GM21619 (cell line): ENCODE measurements at regions not wholly inside any gene's neighbourhood (a gene's known extent, or its start where the extent isn't known, plus 50 kb on each side); places are given as distances from the start of the nearest gene placed in this dataset.
"Not testable (repeated sequence)": the region's sequence is repeated elsewhere in the genome, so short reads cannot be mapped to it uniquely, and the experiment has no call there.

Experiments used
- ATAC-seq: cut with Tn5 transposase; IDR thresholded peaks from one replicate; pipeline ENCODE4 v1.9.1; 2021; ENCODE audit not compliant: unreplicated experiment

DNA sequence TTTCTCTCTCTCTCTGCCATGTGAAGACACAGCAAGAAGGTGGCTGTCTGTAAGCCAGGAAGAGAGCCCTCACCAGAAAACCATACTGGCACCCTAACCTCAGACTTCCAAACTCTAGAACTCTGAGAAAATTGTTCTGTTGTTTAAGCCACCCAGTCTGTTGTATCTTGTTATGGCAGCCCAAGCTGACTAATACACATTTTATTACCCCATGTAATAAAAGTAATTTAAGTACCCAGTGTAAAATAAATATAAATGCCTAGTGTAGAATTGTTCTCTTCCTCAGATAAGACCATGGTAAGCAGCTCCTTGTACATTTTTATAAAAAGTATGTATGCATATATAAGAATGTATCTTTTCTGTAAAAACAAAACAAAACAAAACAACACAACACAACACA is 119.7 kb downstream of the DTL start:
- ATAC-seq, result no peak

- no peak for ATAC-seq
These were observed 121.7 kb downstream of the DTL start for GRCh38 chr1:212157252-212157651.

DNA sequence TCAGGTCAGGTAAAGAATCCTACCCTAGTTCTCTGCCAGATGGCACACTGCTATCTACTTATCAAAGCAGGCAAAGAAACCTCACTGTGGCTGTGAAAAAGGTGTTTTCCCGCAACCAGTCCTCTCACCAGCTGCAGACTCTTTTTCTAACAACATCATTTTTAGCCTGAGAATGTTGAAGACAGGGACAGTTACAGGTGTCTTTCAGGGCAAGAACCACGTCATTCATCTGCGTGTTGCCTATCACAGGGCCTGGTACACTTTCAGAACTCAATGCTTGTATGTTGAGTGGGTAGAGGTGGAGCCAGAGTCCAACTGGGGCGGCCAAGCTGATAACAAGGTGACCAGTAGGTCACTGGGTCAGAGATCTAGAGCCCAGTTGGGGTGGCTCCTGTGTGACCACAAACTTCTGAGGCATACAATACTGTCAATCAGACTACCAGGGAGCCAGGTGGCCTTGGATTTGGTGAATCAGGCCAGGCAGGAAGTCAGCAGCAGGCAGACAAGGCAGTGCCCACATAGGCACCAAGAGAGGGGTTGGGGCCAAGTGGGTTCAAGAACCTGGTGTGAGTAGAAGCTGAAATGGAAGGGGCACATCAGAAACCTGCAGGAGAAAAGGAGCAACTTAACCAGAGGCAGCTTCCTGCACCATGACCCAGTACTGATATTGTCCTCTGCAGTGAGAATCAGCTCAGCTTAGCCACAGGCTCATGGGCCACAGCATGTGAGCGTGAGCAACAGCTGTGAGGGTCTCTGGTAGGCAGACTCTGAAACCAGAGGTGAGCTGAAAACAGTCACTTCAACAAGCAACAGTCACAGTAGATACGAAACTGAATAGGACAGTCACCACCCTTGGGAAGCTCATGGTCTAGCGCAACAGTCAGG is 123.6 kb downstream of the DTL start:
- ATAC-seq, result peak; percentile 40

DNA sequence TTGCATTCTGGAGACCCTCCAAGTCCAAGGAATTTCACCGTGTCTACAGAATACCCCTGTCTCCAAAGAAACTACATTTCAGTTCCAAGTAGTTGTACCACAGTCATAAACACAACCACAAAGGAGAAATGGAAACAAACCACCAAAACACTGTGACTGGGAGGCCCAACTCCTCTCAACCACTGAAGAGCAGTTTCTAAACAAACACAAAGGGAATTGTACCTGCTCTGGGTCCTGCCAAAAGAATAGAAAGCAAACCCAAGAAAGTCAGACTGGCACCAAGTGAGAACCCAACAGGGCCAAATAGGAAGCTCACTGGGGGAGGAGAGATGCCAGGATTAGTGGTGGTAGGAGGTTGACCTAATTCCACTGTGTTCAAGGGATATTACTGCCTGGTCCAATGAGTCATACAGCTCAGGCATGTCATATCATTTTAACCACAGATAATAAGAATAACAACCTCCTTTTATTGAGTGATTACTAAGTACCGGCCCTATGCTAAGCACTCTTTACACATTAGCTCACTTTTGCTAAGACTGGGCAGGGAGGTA is 123.9 kb upstream of the PPP2R5A start:
- ATAC-seq, result no peak

DNA sequence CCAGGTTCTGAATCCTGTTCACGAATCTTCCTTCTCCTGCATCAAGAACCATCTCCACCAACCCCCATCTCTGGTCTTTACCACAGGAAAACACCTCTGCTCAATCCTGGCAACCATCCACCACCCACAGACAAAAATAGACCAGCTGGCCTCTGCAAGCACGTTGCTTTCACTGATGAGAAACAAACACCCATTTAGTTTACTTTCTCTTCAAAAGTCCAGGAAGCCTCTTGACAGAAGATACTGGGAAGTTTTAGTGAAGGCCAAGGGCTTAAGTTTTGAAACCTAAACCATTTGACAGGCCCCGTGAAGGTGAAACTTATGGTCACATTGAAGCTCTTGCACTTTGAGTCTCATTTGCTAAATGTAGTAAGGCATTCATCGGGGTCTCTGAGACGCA is 122.6 kb upstream of the PPP2R5A start:
- peak; percentile 56 for ATAC-seq

DNA sequence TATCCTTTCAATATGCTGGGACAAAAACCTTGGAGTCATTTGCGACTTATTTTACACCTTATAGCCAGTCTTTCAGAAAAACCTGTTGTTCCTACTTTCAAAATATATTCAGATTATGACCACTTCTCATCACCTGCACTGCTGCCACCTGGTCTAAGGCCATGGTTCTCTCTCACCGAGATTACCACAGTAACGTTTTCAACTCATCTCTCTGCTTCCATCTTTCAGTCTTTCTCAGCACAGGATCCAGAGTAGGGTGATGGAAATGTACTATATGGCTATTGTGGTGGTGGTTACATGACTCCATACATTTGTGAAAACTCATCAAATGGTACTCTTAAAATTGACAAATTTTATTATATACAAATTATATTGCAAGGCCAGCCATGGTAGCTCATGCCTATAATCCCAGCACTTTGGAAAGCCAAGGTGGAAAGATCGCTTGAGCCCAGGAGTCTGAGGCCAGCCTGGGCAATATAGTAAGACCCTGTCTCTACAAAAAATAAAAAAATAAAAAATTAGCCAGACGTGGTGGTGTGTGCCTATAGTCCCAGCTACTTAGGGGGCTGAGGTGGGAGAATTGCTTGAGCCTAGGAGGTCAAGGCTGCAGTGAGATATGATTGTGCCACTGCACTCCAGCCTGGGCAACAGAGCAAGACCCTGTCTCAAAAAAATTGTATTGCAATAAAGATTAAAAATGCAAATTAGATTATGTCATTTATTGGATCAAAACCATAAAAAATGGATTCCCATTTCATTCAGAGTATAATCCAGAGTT is 120.9 kb upstream of the PPP2R5A start:
- ATAC-seq, result no peak

DNA sequence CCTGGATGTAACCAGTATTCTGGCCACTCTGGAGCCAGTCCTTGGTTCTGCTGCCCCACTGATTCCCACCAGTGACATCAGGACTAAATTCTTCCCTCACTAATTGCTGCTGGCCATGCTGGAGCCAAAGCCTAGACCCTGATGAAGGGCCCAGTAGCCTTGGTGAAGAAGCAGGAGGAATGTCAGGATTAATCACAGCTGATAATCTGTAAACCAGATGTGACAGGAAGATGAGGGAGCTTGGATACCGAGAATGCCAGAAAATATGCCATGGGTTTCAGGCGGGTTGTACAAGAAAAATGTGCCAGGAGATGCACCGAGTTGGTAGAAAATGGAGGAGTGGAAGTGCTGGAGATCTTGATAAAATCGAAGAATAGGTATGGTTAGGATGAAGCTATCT is 119.0 kb upstream of the PPP2R5A start:
- ATAC-seq, result no peak

DNA sequence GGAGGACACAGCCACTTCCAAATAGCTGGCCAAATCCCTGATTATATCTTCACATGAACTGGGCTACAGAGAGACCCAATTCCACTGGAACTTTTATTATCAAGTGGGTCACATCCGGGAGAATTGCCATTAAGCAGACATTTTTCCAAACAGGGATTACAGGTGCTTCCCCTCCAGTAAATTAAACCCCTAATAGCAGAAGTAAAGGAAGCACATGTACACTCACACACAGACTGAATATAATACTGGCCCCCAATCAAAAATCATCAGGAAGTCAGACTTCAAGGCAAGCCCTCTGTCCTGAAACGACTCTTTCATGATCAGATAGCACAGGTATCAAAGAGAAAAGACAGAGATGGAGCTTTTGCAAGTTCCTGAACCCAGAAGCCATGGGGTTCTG is 118.6 kb upstream of the PPP2R5A start:
- no peak for ATAC-seq

GRCh38 chr1:212167098-212167497 is 118.1 kb upstream of the PPP2R5A start:
- no peak for ATAC-seq

GRCh38 chr1:212173567-212173966 is 111.6 kb upstream of the PPP2R5A start:
- ATAC-seq, result no peak

- not testable (repeated sequence) for ATAC-seq
These were observed 110.9 kb upstream of the PPP2R5A start for GRCh38 chr1:212174295-212174694.

GRCh38 chr1:212177542-212177941 is 107.7 kb upstream of the PPP2R5A start:
- no peak for ATAC-seq

GRCh38 chr1:212178851-212179250 is 106.4 kb upstream of the PPP2R5A start:
- no peak for ATAC-seq

DNA sequence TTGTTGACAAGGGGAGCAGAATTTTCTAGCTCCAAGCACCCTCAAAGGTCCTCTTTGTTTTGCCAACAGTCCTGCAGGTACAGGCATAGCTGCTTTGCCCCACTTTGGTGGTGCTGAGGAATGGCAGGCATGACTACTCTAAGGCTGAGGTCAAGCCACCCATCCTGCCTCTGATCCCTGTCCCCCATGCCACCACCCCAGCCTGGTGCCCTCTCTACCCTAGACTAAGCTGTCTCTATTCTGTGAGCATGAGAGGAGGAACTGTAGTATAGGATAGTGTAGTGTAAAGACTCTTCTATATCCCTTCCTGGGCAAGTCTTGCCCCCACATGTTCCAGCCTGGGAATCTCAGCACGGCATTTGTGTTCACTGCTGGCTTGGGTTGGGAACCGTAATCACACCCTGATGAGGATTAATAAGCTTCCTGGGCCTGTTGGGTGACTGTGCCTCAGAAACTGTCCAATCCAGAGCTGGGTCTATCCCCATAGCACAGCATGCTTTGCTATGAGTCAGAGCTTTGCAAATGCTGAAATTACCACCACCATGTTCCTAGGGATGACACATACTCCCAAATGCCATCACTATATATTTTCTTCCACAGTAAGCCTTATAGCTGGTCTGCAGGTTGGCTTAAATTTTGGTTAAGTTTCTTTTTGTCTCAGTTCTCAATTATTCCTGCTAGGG is 105.7 kb upstream of the PPP2R5A start:
- ATAC-seq, result no peak

GRCh38 chr1:212181015-212181882 is 104.0 kb upstream of the PPP2R5A start:
- ATAC-seq, result no peak

GRCh38 chr1:212182171-212182570 is 103.0 kb upstream of the PPP2R5A start:
- no peak for ATAC-seq

DNA sequence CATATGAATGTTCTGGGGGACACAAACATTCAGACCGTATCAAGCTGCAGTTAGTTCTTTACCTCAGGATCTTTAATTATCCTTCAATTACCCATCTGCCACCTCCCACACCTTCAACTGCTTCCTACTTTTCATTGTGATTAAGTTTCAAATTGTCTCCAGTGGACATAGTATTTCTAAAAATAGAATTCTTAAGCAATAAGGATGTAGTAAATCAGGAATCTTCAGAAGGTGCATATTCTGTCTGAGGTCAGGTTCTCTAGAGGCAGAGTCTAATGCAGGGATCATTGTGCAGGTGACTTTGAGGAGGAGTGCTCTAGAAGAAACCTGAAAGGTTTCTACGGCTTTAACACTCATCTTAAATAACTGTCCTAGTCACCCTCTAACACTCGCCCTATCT is 102.6 kb upstream of the PPP2R5A start:
- no peak for ATAC-seq

DNA sequence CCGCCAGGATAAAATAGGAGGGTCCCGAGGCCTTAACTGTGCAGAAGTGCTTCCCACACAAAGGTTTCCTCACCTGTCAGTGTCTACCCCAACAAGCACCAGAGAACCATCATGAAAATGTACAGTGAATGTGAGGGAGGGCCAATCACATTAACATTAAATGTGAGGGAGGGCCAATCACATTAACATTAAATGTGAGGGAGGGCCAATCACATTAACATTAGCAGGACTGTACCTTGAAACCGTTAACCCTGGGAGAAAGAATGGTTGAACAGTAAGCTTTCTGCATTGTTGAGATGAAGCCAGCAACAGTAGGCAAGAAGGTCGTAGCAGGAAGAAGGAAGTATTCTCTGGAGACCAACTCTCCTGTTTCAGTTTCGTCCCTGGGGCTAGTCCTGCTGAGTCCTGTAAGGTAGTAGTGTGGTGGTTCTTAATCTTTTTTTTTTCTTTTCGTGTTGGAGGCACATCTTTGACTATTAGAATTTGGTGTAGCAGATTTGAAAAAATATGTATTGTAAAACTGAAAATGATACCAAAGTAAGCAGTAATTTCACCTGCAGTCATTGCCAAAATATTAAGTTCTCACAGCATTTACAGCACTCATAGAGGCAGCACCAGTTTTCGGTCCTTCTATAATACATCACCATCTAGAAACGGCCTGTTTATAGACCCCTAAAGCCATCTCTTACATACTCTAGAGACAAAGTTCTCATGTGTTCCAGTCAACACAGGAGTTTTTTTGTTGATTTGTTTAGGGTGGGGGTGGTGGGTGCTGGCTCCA is 98.6 kb upstream of the PPP2R5A start:
- ATAC-seq, result peak; percentile 100

DNA sequence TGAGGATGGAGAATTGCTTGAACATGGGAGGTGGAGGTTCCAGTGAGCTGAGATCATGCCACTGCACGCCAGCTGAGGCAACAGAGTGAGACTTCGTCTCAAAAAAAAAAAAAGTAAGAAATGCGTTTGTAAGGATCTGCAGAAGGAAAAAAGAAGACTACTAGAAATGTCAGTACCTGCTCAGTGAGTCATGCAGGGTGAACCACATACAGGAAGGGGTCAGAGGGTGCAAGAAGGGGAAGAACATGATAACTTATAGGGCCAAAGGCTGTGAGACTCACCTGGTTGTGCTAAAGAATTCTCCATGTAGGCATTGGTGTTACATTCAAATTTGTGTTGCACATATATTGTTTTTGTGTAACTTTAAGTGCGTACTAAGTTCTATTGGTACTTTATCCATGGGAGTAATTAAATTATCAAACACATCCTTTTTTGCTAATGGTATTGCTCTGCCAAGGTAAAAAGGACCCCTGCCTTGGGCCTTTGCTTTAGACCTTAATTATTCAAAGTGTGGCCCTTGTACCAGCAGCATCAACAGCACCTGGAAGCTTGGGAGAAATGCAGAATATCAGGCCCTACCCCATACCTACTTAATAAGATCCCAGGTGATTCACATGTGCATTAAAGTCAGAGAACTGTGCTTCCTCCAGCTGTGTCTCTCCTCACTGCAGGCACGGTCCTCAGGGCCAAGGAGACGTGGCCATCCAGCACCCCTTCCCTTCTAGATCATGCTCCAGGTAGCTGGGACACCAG is 96.4 kb upstream of the PPP2R5A start:
- ATAC-seq, result no peak
